ENCODE measurements at regions not wholly inside any gene's neighbourhood (a gene's known extent, or its start where the extent isn't known, plus 50 kb on each side); places are given as distances from the start of the nearest gene placed in this dataset.

GRCh38 chr6:90894285-90895130 is 307.6 kb upstream of the MAP3K7 start:
- TF ChIP-seq CTCF (IDR thresholded peaks at IDR 0.05) (no peak), POLR2A (IDR thresholded peaks at IDR 0.05) (no peak)
